CD14-positive monocyte (primary cell): ENCODE measurements at regions not wholly inside any gene's neighbourhood (a gene's known extent, or its start where the extent isn't known, plus 50 kb on each side); places are given as distances from the start of the nearest gene placed in this dataset.

ENCODE experiments used
- DNase-seq, 3 donors: peaks; one replicate each; pipeline ENCODE4 v3.0.0-alpha.2; 2011 to 2022
- H2AFZ ChIP-seq: 2 replicates; pipeline ENCODE4 v1.6.0; 2012; ENCODE audit warnings: mild to moderate bottlenecking, low read depth, low read length, inconsistent platforms; ENCODE audit not compliant: insufficient read depth, poor library complexity, severe bottlenecking
- H3K27ac ChIP-seq, 2 donors: 1 replicate in 1 of 2; 2 replicates in 1 of 2; pipeline ENCODE4 v1.5.1; 2012 to 2013; ENCODE audit warnings: low read length in 2 of 2, control low read depth in 1 of 2, inconsistent platforms in 1 of 2, low read depth in 1 of 2, mild to moderate bottlenecking in 1 of 2
- H3K27me3 ChIP-seq, 2 donors: one replicate each; pipeline versions ENCODE4 v1.6.0 to v1.6.1; 2011 to 2013; ENCODE audit warnings: low read length in 2 of 2; ENCODE audit not compliant: control insufficient read depth in 2 of 2, insufficient read depth in 2 of 2
- H3K36me3 ChIP-seq, 2 donors: replicated peaks in 1 of 2; 1 replicate in 1 of 2; 2 replicates in 1 of 2; pipeline versions ENCODE4 v1.5.1 to v1.6.1; 2012 to 2013; ENCODE audit warnings: low read length in 2 of 2, control low read depth in 1 of 2, inconsistent platforms in 1 of 2, mild to moderate bottlenecking in 1 of 2; ENCODE audit not compliant: insufficient read depth in 2 of 2, control insufficient read depth in 1 of 2
- H3K4me1 ChIP-seq, 2 donors: 1 replicate in 1 of 2; 2 replicates in 1 of 2; pipeline versions ENCODE4 v1.5.1 to v1.6.1; 2012 to 2013; ENCODE audit warnings: low read length in 2 of 2, control low read depth in 1 of 2, inconsistent platforms in 1 of 2, mild to moderate bottlenecking in 1 of 2, moderate library complexity in 1 of 2; ENCODE audit not compliant: insufficient read depth in 2 of 2, control insufficient read depth in 1 of 2
- H3K4me2 ChIP-seq: replicated peaks from 2 replicates; pipeline ENCODE3; 2012; ENCODE audit warnings: low read length, moderate library complexity, mild to moderate bottlenecking; ENCODE audit not compliant: poor library complexity, severe bottlenecking; ENCODE audit errors: extremely low read depth
- H3K4me3 ChIP-seq, 3 experiments: fragments of 200-600 bp in 1 of 3; sonication (generic) in 1 of 3; replicated peaks in 1 of 3; 1 replicate in 2 of 3; 2 replicates in 1 of 3; pipeline ENCODE4 v1.5.1; 2011 to 2013; ENCODE audit warnings: low read length in 3 of 3, mild to moderate bottlenecking in 3 of 3, control low read depth in 2 of 3, low read depth in 2 of 3, inconsistent platforms in 1 of 3, moderate library complexity in 1 of 3
- H3K79me2 ChIP-seq: 2 replicates; pipeline ENCODE4 v1.6.0; 2012; ENCODE audit warnings: mild to moderate bottlenecking, control low read depth, inconsistent platforms, low read length, moderate library complexity; ENCODE audit not compliant: insufficient read depth
- H3K9ac ChIP-seq: 2 replicates; pipeline ENCODE4 v1.6.0; 2017; ENCODE audit warnings: low read length, mild to moderate bottlenecking; ENCODE audit not compliant: insufficient read depth, poor library complexity, severe bottlenecking
- H3K9me3 ChIP-seq, 2 donors: replicated peaks in 1 of 2; 1 replicate in 1 of 2; 2 replicates in 1 of 2; pipeline versions ENCODE4 v1.5.1 to v1.6.1; 2012 to 2013; ENCODE audit warnings: low read length in 2 of 2, control low read depth in 1 of 2; ENCODE audit not compliant: control insufficient read depth in 1 of 2, insufficient read depth in 1 of 2
- H4K20me1 ChIP-seq: 2 replicates; pipeline ENCODE4 v1.6.0; 2012; ENCODE audit warnings: mild to moderate bottlenecking, low read length, control low read depth, moderate library complexity; ENCODE audit not compliant: insufficient read depth
- H3K27ac Mint-ChIP-seq, 7 donors: one replicate each; pipeline ENCODE4 v1.8.0; 2020; ENCODE audit warnings: mild to moderate bottlenecking in 7 of 7, mixed read lengths in 7 of 7, moderate library complexity in 6 of 7, inconsistent platforms in 2 of 7
- H3K27me3 Mint-ChIP-seq, 3 donors: one replicate each; pipeline ENCODE4 v1.8.0; 2021 to 2022; ENCODE audit warnings: low read depth in 3 of 3, mild to moderate bottlenecking in 3 of 3, mixed read lengths in 3 of 3, moderate library complexity in 3 of 3, inconsistent platforms in 1 of 3
- H3K36me3 Mint-ChIP-seq, 2 donors: one replicate each; pipeline ENCODE4 v1.8.0; 2020; ENCODE audit warnings: mixed read lengths in 2 of 2, inconsistent platforms in 1 of 2, mild to moderate bottlenecking in 1 of 2
- H3K4me1 Mint-ChIP-seq: one replicate; pipeline ENCODE4 v1.8.0; 2020; ENCODE audit warnings: mild to moderate bottlenecking, mixed read lengths
- H3K4me3 Mint-ChIP-seq, 2 donors: one replicate each; pipeline ENCODE4 v1.8.0; 2020; ENCODE audit warnings: mild to moderate bottlenecking in 2 of 2, mixed read lengths in 2 of 2, moderate library complexity in 1 of 2
- H3K9me3 Mint-ChIP-seq, 7 donors: one replicate each; pipeline ENCODE4 v1.8.0; 2020 to 2022; ENCODE audit warnings: mixed read lengths in 7 of 7, mild to moderate bottlenecking in 6 of 7, moderate library complexity in 6 of 7, inconsistent platforms in 2 of 7
- CTCF ChIP-seq: fragments of 200-600 bp; IDR thresholded peaks from one replicate; pipeline ENCODE4 v1.8.0; 2022; ENCODE audit warnings: antibody characterized with exemption, mild to moderate bottlenecking
- WGBS: methylation state at CpG from one replicate; pipeline ENCODE4 v1.1.5; 2013; ENCODE audit warnings: missing lambda C conversion rate; ENCODE audit not compliant: insufficient coverage; 5-methylcytosine and 5-hydroxymethylcytosine counted together
- intact Hi-C, 2 donors: fragments of 100-400 bp; cut with micrococcal nuclease; formaldehyde crosslinking; loops; one replicate each; pipeline versions ENCODE4 v1.15.0 to v1.15.1; 2023

GRCh38 chr7:67422601-67423000, 426.0 kb downstream of the TYW1 start:
- Histone ChIP-seq H3K4me3 (no peak overlapping the region), H3K36me3 (no peaks in the 10 kb centered on the region), H2AFZ (no peak overlapping the region), H3K9me3 (peaks cover 5 to 9% of the 10 kb centered on the region in 2 donors), H3K4me1 (no peaks in the 10 kb centered on the region), H3K79me2 (no peaks in the 10 kb centered on the region), H3K27me3 (no peaks in the 10 kb centered on the region), H4K20me1 (no peaks in the 10 kb centered on the region), H3K4me2 (no peak overlapping the region), H3K9ac (no peak overlapping the region), H3K27ac (no peak overlapping the region)
- no peak for TF ChIP-seq CTCF
- DNase-seq: no peak
- Mint-ChIP-seq H3K36me3 (no peaks in the 10 kb centered on the region), H3K27ac (peak overlapping the region in 1 of 7 donors; percentile 65), H3K4me3 (no peak overlapping the region), H3K4me1 (no peaks in the 10 kb centered on the region), H3K9me3 (peaks cover 2 to 22% (median 6%) of the 10 kb centered on the region in 7 donors), H3K27me3 (no peaks in the 10 kb centered on the region)
- WGBS: 93% methylated on average over 6 of the region's 7 CpGs
- intact Hi-C loops: no loop called here

- no peak overlapping the region for H2AFZ ChIP-seq
- H3K4me1 Mint-ChIP-seq: no peaks in the 10 kb centered on the region
- peaks cover under 1 to 6% of the 10 kb centered on the region in 2 donors for H3K9me3 ChIP-seq
- no peak overlapping the region for H3K4me2 ChIP-seq
- H3K36me3 Mint-ChIP-seq: no peaks in the 10 kb centered on the region
- H3K4me3 ChIP-seq: no peak overlapping the region
- H3K27me3 ChIP-seq: no peaks in the 10 kb centered on the region
- H3K27me3 Mint-ChIP-seq: no peaks in the 10 kb centered on the region
- no peak for DNase-seq
- no peaks in the 10 kb centered on the region for H3K36me3 ChIP-seq
- H4K20me1 ChIP-seq: no peaks in the 10 kb centered on the region
- H3K4me1 ChIP-seq: no peaks in the 10 kb centered on the region
- H3K27ac ChIP-seq: no peak overlapping the region
- H3K4me3 Mint-ChIP-seq: no peak overlapping the region
- no peak for TF ChIP-seq CTCF
- no peak overlapping the region for H3K9ac ChIP-seq
- H3K9me3 Mint-ChIP-seq: peaks cover 2 to 20% (median 4%) of the 10 kb centered on the region in 7 donors
- WGBS: 78% methylated on average over 8 of the region's 9 CpGs
- no peak overlapping the region for H3K27ac Mint-ChIP-seq
- intact Hi-C loops: no loop called here
- H3K79me2 ChIP-seq: no peaks in the 10 kb centered on the region
Measured at GRCh38 chr7:67423065-67423464, 426.4 kb downstream of the TYW1 start.
